ENCODE measurements at regions not wholly inside any gene's neighbourhood (a gene's known extent, or its start where the extent isn't known, plus 50 kb on each side); places are given as distances from the start of the nearest gene placed in this dataset.

GRCh38 chr1:218671573-218671972, 326.4 kb downstream of the TGFB2 start:
- H3K9me2 ChIP-seq (replicated peaks; ENCODE audit: low read length), result no peaks in the 10 kb centered on the region
- POLR2A ChIA-PET (ENCODE audit: unreplicated experiment), result no interaction called here
- TF ChIP-seq EZH2phosphoT487 (IDR thresholded peaks at IDR 0.05; ENCODE audit: borderline replicate concordance, low read length), result no peak
- TF ChIP-seq EZH2 (IDR thresholded peaks at IDR 0.05; ENCODE audit: low read length, unreplicated experiment), result no peak
- no peak for TF ChIP-seq CTCF (conservative IDR thresholded peaks at IDR 0.05; ENCODE audit: low read depth, low read length)

GRCh38 chr1:218673170-218673569, 328.0 kb downstream of the TGFB2 start:
- ChIA-PET POLR2A (ENCODE audit: unreplicated experiment) (no interaction called here), CTCF (no interaction called here)
- TF ChIP-seq EZH2 (IDR thresholded peaks at IDR 0.05; ENCODE audit: low read length, unreplicated experiment) (no peak), CTCF (conservative IDR thresholded peaks at IDR 0.05; ENCODE audit: low read depth, low read length) (no peak), EZH2phosphoT487 (IDR thresholded peaks at IDR 0.05; ENCODE audit: borderline replicate concordance, low read length) (no peak)
- no peak overlapping the region for H2AFZ ChIP-seq (ENCODE audit: low read length)
- no peak overlapping the region for H3K27ac ChIP-seq (ENCODE audit: low read length)
- peak; percentile 58 for DNase-seq
- no peak overlapping the region for H3K4me2 ChIP-seq (ENCODE audit: low read length)
- no peaks in the 10 kb centered on the region for H3K79me2 ChIP-seq (ENCODE audit: low read length)
- H3K9me3 ChIP-seq (ENCODE audit: low read length), result no peaks in the 10 kb centered on the region
- H3K36me3 ChIP-seq (ENCODE audit: low read depth, low read length), result no peaks in the 10 kb centered on the region
- H3K4me1 ChIP-seq (ENCODE audit: insufficient read depth, low read length), result 0 out of 2 replicates have a peak, but pooled peaks cover 5% of the 10 kb centered on the region
- H4K20me1 ChIP-seq (ENCODE audit: low read length), result no peaks in the 10 kb centered on the region
- no peaks in the 10 kb centered on the region for H3K9me2 ChIP-seq (replicated peaks; ENCODE audit: low read length)
- no peaks in the 10 kb centered on the region for H3K27me3 ChIP-seq (ENCODE audit: low read length)
- no peak overlapping the region for H3K9ac ChIP-seq (ENCODE audit: low read length)
- BruUV-seq (replicated peaks), result no TSS peak
- ATAC-seq, result peak; percentile 55
- intact Hi-C loops (cut with micrococcal nuclease), result no loop called here
- H3F3A ChIP-seq (ENCODE audit: low read length, unreplicated experiment), result no peaks in the 10 kb centered on the region
- H3K4me3 ChIP-seq (ENCODE audit: low read length), result no peak overlapping the region

More at GRCh38 chr1:218671573-218671972, 326.4 kb downstream of the TGFB2 start:
- Histone ChIP-seq H3K9ac (ENCODE audit: low read length) (no peak overlapping the region), H3K9me3 (ENCODE audit: low read length) (no peaks in the 10 kb centered on the region), H3K79me2 (ENCODE audit: low read length) (no peaks in the 10 kb centered on the region), H2AFZ (ENCODE audit: low read length) (no peak overlapping the region), H3K4me2 (ENCODE audit: low read length) (no peak overlapping the region), H3K4me1 (ENCODE audit: insufficient read depth, low read length) (0 out of 2 replicates have a peak, but pooled peaks cover 5% of the 10 kb centered on the region), H4K20me1 (ENCODE audit: low read length) (no peaks in the 10 kb centered on the region), H3K27ac (ENCODE audit: low read length) (no peak overlapping the region), H3K36me3 (ENCODE audit: low read depth, low read length) (no peaks in the 10 kb centered on the region), H3F3A (ENCODE audit: low read length, unreplicated experiment) (no peaks in the 10 kb centered on the region), H3K27me3 (ENCODE audit: low read length) (no peaks in the 10 kb centered on the region), H3K4me3 (ENCODE audit: low read length) (no peak overlapping the region)
- intact Hi-C loops (cut with micrococcal nuclease), result no loop called here
- BruUV-seq (replicated peaks), result no TSS peak
- no peak for DNase-seq
- ATAC-seq, result no peak
- CTCF ChIA-PET, result no interaction called here

- Histone ChIP-seq H3K4me2 (ENCODE audit: low read length) (no peak overlapping the region; the same call in 1 of the 2 replicates), H2AFZ (ENCODE audit: low read length) (peak overlapping the region; percentile 16; the same call in 1 of the 2 replicates), H3F3A (ENCODE audit: low read length, unreplicated experiment) (no peaks in the 10 kb centered on the region), H3K4me3 (ENCODE audit: low read length) (no peak overlapping the region), H3K9ac (ENCODE audit: low read length) (no peak overlapping the region), H3K9me2 (replicated peaks; ENCODE audit: low read length) (no peaks in the 10 kb centered on the region), H3K79me2 (ENCODE audit: low read length) (no peaks in the 10 kb centered on the region), H3K4me1 (ENCODE audit: insufficient read depth, low read length) (0 out of 2 replicates have a peak, but pooled peaks cover 5% of the 10 kb centered on the region), H3K27me3 (ENCODE audit: low read length) (no peaks in the 10 kb centered on the region), H3K9me3 (ENCODE audit: low read length) (no peaks in the 10 kb centered on the region), H4K20me1 (ENCODE audit: low read length) (no peaks in the 10 kb centered on the region), H3K27ac (ENCODE audit: low read length) (no peak overlapping the region), H3K36me3 (ENCODE audit: low read depth, low read length) (no peaks in the 10 kb centered on the region)
- ChIA-PET POLR2A (ENCODE audit: unreplicated experiment) (no interaction called here), CTCF (interaction anchor here (0.6 kb wide), 1 partner anchor 17 kb away, joined by 3 read pairs; no protein-coding TSS in a partner anchor)
- no peak for TF ChIP-seq CTCF (conservative IDR thresholded peaks at IDR 0.05; ENCODE audit: low read depth, low read length)
- no peak for TF ChIP-seq EZH2 (IDR thresholded peaks at IDR 0.05; ENCODE audit: low read length, unreplicated experiment)
- TF ChIP-seq EZH2phosphoT487 (IDR thresholded peaks at IDR 0.05; ENCODE audit: borderline replicate concordance, low read length), result no peak
- ATAC-seq (peak; percentile 64; the same call in 1 of the 2 replicates), DNase-seq (peak; percentile 58)
- no TSS peak for BruUV-seq (replicated peaks)
- intact Hi-C loops (cut with micrococcal nuclease), result no loop called here
These were observed 329.2 kb downstream of the TGFB2 start for GRCh38 chr1:218674280-218674773.
